GM12878 (cell line): ENCODE measurements at regions not wholly inside any gene's neighbourhood (a gene's known extent, or its start where the extent isn't known, plus 50 kb on each side); places are given as distances from the start of the nearest gene placed in this dataset.

Experiments used
- ATAC-seq: fragments of 200-7000 bp; cut with Tn5 transposase; 3 replicates; pipeline ENCODE4 v1.9.1; 2020; ENCODE audit warnings: mild to moderate bottlenecking, moderate library complexity
- BruUV-seq: library from RNA; stranded (reverse); fragments of 400-500 nt; replicated peaks from 2 replicates; lab custom pipeline; 2021; lab: Mats Ljungman, UMichigan
- CTCF ChIA-PET: fragments of 300-600 bp; sonication (Branson Sonifier 250); formaldehyde crosslinking; extraction: SDS; loops from one replicate; lab custom pipeline; 2021; ENCODE audit warnings: inconsistent platforms; lab: Yijun Ruan, JAX
- POLR2A ChIA-PET: fragments of 350-600 bp; formaldehyde crosslinking; extraction: SDS; loops from one replicate; lab custom pipeline; 2021; ENCODE audit warnings: inconsistent platforms; lab: Charles Lee
- RAD21 ChIA-PET: fragments of 300-600 bp; sonication (Branson Sonifier 250); formaldehyde crosslinking; loops from one replicate; lab custom pipeline; 2023; ENCODE audit warnings: antibody characterized with exemption; ENCODE audit not compliant: unreplicated experiment; lab: Charles Lee
- SMC1A ChIA-PET: fragments of 300-600 bp; sonication (Branson Sonifier 250); formaldehyde crosslinking; loops from one replicate; lab custom pipeline; 2023; ENCODE audit not compliant: unreplicated experiment, uncharacterized antibody; lab: Charles Lee
- DNase-seq: peaks from one replicate; pipeline ENCODE4 v3.0.0-alpha.2; 2011; ENCODE audit warnings: low read depth, low spot score
- FAIRE-seq: peaks from 3 replicates; lab custom pipeline; 2011; peaks lifted over from hg19 to GRCh38; lab: Jason Lieb, UNC
- H2AFZ ChIP-seq: 2 replicates; pipeline ENCODE4 v1.6.0; 2011; ENCODE audit warnings: low read depth, low read length, control low read depth; ENCODE audit not compliant: control insufficient read depth
- H3K27ac ChIP-seq: 2 replicates; pipeline ENCODE4 v1.5.1; 2011; ENCODE audit warnings: control low read depth; ENCODE audit not compliant: control insufficient read depth, insufficient read depth
- H3K27me3 ChIP-seq, 2 experiments: replicated peaks in 1 of 2; 2 replicates each; pipeline versions ENCODE4 v1.6.0 to v1.6.1; 2011; ENCODE audit warnings: low read length in 1 of 2; ENCODE audit not compliant: control insufficient read depth in 2 of 2, insufficient read depth in 2 of 2
- H3K36me3 ChIP-seq, 2 experiments: 2 replicates each; pipeline ENCODE4 v1.5.1; 2011; ENCODE audit warnings: low read length in 1 of 2; ENCODE audit not compliant: control insufficient read depth in 2 of 2, insufficient read depth in 2 of 2
- H3K4me1 ChIP-seq: 2 replicates; pipeline ENCODE4 v1.6.1; 2011; ENCODE audit warnings: mild to moderate bottlenecking, low read length, moderate library complexity, mixed read lengths; ENCODE audit not compliant: control insufficient read depth, insufficient read depth
- H3K4me2 ChIP-seq: 2 replicates; pipeline ENCODE4 v1.6.0; 2011; ENCODE audit warnings: control low read depth; ENCODE audit not compliant: control insufficient read depth, insufficient read depth
- H3K4me3 ChIP-seq: fragments of 200-600 bp; sonication (generic); 2 replicates; pipeline ENCODE4 v1.5.1; 2016
- H3K79me2 ChIP-seq: 2 replicates; pipeline ENCODE4 v1.6.0; 2011; ENCODE audit warnings: low read length; ENCODE audit not compliant: control insufficient read depth, insufficient read depth
- H3K9ac ChIP-seq: 2 replicates; pipeline ENCODE4 v1.8.0; 2011; ENCODE audit warnings: low read length, control low read depth, mixed read lengths; ENCODE audit not compliant: control insufficient read depth, insufficient read depth
- H3K9me3 ChIP-seq: replicated peaks from 3 replicates; pipeline ENCODE4 v1.5.1; 2011; ENCODE audit warnings: mild to moderate bottlenecking, low read length; ENCODE audit not compliant: control insufficient read depth, insufficient read depth
- H4K20me1 ChIP-seq: 2 replicates; pipeline ENCODE4 v1.6.0; 2011; ENCODE audit not compliant: control insufficient read depth, insufficient read depth
- CHD2 ChIP-seq: IDR thresholded peaks from 2 replicates; pipeline ENCODE4 v1.6.1; 2011; ENCODE audit warnings: low read depth, low read length, improper control_type of control experiment, borderline replicate concordance
- CHD4 ChIP-seq: fragments of 200-600 bp; sonication (generic); IDR thresholded peaks from 2 replicates; pipeline ENCODE4 v1.6.1; 2016; ENCODE audit warnings: mild to moderate bottlenecking
- ESRRA ChIP-seq: IDR thresholded peaks from 2 replicates; pipeline ENCODE4 v1.6.1; 2012; ENCODE audit warnings: mild to moderate bottlenecking, low read length, improper control_type of control experiment
- HDAC2 ChIP-seq: fragments of 200-600 bp; sonication (generic); IDR thresholded peaks from 2 replicates; pipeline ENCODE4 v1.6.1; 2017
- PML ChIP-seq: IDR thresholded peaks from 2 replicates; pipeline ENCODE4 v1.6.1; 2012; ENCODE audit warnings: low read length, inconsistent platforms
- RAD21 ChIP-seq: IDR thresholded peaks from 2 replicates; pipeline ENCODE4 v1.6.1; 2011; ENCODE audit warnings: mild to moderate bottlenecking, low read depth, low read length, moderate library complexity; ENCODE audit not compliant: insufficient read depth
- RBBP5 ChIP-seq: fragments of 200-600 bp; sonication (generic); conservative IDR thresholded peaks from 2 replicates; pipeline ENCODE4 v1.6.1; 2016
- SIN3A ChIP-seq: IDR thresholded peaks from 2 replicates; pipeline ENCODE4 v1.6.1; 2012; ENCODE audit warnings: low read depth, low read length, improper control_type of control experiment
- SMAD5 ChIP-seq: IDR thresholded peaks from 2 replicates; pipeline ENCODE4 v1.6.1; 2016; ENCODE audit warnings: antibody characterized with exemption, low read depth
- SMARCA5 ChIP-seq: fragments of 450-650 bp; IDR thresholded peaks from 2 replicates; pipeline ENCODE4 v1.6.1; 2017; ENCODE audit warnings: mild to moderate bottlenecking
- TARDBP ChIP-seq: IDR thresholded peaks from 2 replicates; pipeline ENCODE4 v1.6.1; 2016; ENCODE audit warnings: borderline replicate concordance
- WRNIP1 ChIP-seq: IDR thresholded peaks from 2 replicates; pipeline ENCODE4 v1.6.1; 2011; ENCODE audit warnings: low read depth, low read length, improper control_type of control experiment, borderline replicate concordance
- YBX1 ChIP-seq: fragments of 450-650 bp; IDR thresholded peaks from 2 replicates; pipeline ENCODE4 v1.6.1; 2016; ENCODE audit warnings: antibody characterized with exemption
- ZNF24 ChIP-seq: fragments of 450-650 bp; IDR thresholded peaks from 2 replicates; pipeline ENCODE4 v1.6.1; 2017; ENCODE audit warnings: antibody characterized with exemption, mild to moderate bottlenecking
- WGBS: methylation state at CpG from one replicate; pipeline ENCODE4 v1.1.6; 2016; ENCODE audit warnings: low lambda C conversion rate; ENCODE audit not compliant: insufficient replicate concordance, insufficient coverage; ENCODE audit errors: missing lambda C conversion rate; 5-methylcytosine and 5-hydroxymethylcytosine counted together
- in situ Hi-C: fragments of 300-500 bp; cut with MboI; formaldehyde crosslinking; loops from 9 replicates; pipeline ENCODE4 v1.14.3; 2018; ENCODE audit warnings: mixed read lengths
- intact Hi-C: fragments of 100-400 bp; cut with micrococcal nuclease; formaldehyde crosslinking; loops from one replicate; pipeline ENCODE4 v1.14.2; 2022; ENCODE audit not compliant: unreplicated experiment
- TF ChIP-seq, protein P1 (sequence below): fragments of 450-650 bp; IDR thresholded peaks from 2 replicates; pipeline ENCODE4 v1.6.1; 2017; ENCODE audit warnings: borderline replicate concordance
- TF ChIP-seq, protein P2 (sequence below): IDR thresholded peaks from 2 replicates; pipeline ENCODE4 v1.6.1; 2012; ENCODE audit warnings: low read depth, low read length, improper control_type of control experiment
- TF ChIP-seq, protein P3 (sequence below): fragments of 450-650 bp; IDR thresholded peaks from 2 replicates; pipeline ENCODE4 v1.6.1; 2014; ENCODE audit warnings: mild to moderate bottlenecking
- TF ChIP-seq, protein P4 (sequence below): fragments of 450-650 bp; IDR thresholded peaks from 2 replicates; pipeline ENCODE4 v1.6.1; 2017; ENCODE audit warnings: mild to moderate bottlenecking

DNA sequence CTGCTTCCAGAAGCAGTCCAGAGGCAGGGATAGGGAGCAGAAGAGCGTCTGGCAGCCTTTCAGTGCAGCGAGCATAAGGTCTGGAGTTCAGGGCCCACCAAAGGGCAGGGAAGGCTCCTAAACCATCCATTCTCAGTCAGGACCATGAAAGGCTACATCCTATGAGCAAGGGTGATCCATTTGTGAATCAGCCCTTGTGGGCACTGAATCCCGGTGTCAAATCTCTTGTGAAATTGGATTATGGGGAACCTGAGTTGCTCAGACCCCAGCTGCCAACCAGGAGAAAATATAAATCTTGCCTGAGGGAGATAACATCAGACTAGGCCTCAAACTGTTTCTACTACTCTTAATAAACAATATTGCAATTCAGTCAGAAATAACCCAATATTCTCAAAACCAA is 204.4 kb downstream of the SYK start:
- no peak overlapping the region for H2AFZ ChIP-seq
- no peak overlapping the region for H3K4me3 ChIP-seq
- no peak overlapping the region for H3K27ac ChIP-seq
- FAIRE-seq, result no peak
- no peak for ATAC-seq
- H3K4me2 ChIP-seq, result no peak overlapping the region
- no peaks in the 10 kb centered on the region for H3K79me2 ChIP-seq
- no TSS peak for BruUV-seq
- no peak for DNase-seq
- H3K9ac ChIP-seq, result no peak overlapping the region
- no peaks in the 10 kb centered on the region for H3K4me1 ChIP-seq
- intact Hi-C loops, result no loop called here
- POLR2A ChIA-PET, result no interaction called here
- RAD21 ChIA-PET, result no interaction called here
- no peaks in the 10 kb centered on the region for H3K9me3 ChIP-seq
- H3K36me3 ChIP-seq, result no peaks in the 10 kb centered on the region
- peaks cover 0 to 3% of the 10 kb centered on the region in 2 experiments; a peak in 1 of 4 replicates for H3K27me3 ChIP-seq
- TF ChIP-seq ESRRA, result no peak
- no peak for TF ChIP-seq SIN3A
- no peak for TF ChIP-seq WRNIP1
- no peak for TF ChIP-seq RBBP5
- TF ChIP-seq RAD21, result no peak
- TF ChIP-seq, protein P1, sequence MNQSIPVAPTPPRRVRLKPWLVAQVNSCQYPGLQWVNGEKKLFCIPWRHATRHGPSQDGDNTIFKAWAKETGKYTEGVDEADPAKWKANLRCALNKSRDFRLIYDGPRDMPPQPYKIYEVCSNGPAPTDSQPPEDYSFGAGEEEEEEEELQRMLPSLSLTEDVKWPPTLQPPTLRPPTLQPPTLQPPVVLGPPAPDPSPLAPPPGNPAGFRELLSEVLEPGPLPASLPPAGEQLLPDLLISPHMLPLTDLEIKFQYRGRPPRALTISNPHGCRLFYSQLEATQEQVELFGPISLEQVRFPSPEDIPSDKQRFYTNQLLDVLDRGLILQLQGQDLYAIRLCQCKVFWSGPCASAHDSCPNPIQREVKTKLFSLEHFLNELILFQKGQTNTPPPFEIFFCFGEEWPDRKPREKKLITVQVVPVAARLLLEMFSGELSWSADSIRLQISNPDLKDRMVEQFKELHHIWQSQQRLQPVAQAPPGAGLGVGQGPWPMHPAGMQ, result no peak
- TF ChIP-seq, protein P2, sequence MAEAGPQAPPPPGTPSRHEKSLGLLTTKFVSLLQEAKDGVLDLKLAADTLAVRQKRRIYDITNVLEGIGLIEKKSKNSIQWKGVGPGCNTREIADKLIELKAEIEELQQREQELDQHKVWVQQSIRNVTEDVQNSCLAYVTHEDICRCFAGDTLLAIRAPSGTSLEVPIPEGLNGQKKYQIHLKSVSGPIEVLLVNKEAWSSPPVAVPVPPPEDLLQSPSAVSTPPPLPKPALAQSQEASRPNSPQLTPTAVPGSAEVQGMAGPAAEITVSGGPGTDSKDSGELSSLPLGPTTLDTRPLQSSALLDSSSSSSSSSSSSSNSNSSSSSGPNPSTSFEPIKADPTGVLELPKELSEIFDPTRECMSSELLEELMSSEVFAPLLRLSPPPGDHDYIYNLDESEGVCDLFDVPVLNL, result no peak
- TF ChIP-seq TARDBP, result no peak
- no peak for TF ChIP-seq ZNF24
- no peak for TF ChIP-seq PML
- no peak for TF ChIP-seq HDAC2
- no peak for TF ChIP-seq SMARCA5
- TF ChIP-seq, protein P3, sequence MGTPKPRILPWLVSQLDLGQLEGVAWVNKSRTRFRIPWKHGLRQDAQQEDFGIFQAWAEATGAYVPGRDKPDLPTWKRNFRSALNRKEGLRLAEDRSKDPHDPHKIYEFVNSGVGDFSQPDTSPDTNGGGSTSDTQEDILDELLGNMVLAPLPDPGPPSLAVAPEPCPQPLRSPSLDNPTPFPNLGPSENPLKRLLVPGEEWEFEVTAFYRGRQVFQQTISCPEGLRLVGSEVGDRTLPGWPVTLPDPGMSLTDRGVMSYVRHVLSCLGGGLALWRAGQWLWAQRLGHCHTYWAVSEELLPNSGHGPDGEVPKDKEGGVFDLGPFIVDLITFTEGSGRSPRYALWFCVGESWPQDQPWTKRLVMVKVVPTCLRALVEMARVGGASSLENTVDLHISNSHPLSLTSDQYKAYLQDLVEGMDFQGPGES, result no peak
- no peak for TF ChIP-seq SMAD5
- TF ChIP-seq, protein P4, sequence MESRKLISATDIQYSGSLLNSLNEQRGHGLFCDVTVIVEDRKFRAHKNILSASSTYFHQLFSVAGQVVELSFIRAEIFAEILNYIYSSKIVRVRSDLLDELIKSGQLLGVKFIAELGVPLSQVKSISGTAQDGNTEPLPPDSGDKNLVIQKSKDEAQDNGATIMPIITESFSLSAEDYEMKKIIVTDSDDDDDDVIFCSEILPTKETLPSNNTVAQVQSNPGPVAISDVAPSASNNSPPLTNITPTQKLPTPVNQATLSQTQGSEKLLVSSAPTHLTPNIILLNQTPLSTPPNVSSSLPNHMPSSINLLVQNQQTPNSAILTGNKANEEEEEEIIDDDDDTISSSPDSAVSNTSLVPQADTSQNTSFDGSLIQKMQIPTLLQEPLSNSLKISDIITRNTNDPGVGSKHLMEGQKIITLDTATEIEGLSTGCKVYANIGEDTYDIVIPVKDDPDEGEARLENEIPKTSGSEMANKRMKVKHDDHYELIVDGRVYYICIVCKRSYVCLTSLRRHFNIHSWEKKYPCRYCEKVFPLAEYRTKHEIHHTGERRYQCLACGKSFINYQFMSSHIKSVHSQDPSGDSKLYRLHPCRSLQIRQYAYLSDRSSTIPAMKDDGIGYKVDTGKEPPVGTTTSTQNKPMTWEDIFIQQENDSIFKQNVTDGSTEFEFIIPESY, result no peak
- no peak for TF ChIP-seq YBX1
- TF ChIP-seq CHD4, result no peak
- no peak for TF ChIP-seq CHD2
- no peaks in the 10 kb centered on the region for H4K20me1 ChIP-seq
- WGBS, result 0% methylated on average over 3 of the region's 3 CpGs
- CTCF ChIA-PET, result no interaction called here
- SMC1A ChIA-PET, result no interaction called here
- in situ Hi-C loops, result no loop called here
